ENCODE measurements at regions not wholly inside any gene's neighbourhood (a gene's known extent, or its start where the extent isn't known, plus 50 kb on each side); places are given as distances from the start of the nearest gene placed in this dataset.
"Not testable (repeated sequence)": the region's sequence is repeated elsewhere in the genome, so short reads cannot be mapped to it uniquely, and the experiment has no call there.

GRCh38 chr1:148377992-148378391 lies 105.1 kb downstream of the PPIAL4G start:
- 80 to 100% (median 87%) methylated on average over 1 to 2 of the region's 4 CpGs; no CpG with 5 or more reads in 6 of the 10 experiments for WGBS, 10 experiments

GRCh38 chr1:148377045-148377444 lies 106.1 kb downstream of the PPIAL4G start:
- in situ Hi-C loops (cut with MboI; ENCODE audit: low pct_unique_long_range_greater_than_20kb in 2 of 9, low sequenced_read_pairs in 9 of 9, unreplicated experiment in 9 of 9); H3K4me3 ChIP-seq; ATAC-seq (replicated peaks in 6 of 8); H3K4me1 ChIP-seq (replicated peaks in 1 of 2); H3K27ac ChIP-seq: not testable (repeated sequence)
- 0 to 83% (median 67%) methylated on average over 1 to 2 of the region's 2 CpGs; no CpG with 5 or more reads in 1 of the 10 experiments for WGBS, 10 experiments

More at GRCh38 chr1:148377992-148378391, 105.1 kb downstream of the PPIAL4G start:
- ATAC-seq (replicated peaks in 6 of 8); H3K27ac ChIP-seq; in situ Hi-C loops (cut with MboI; ENCODE audit: low pct_unique_long_range_greater_than_20kb in 2 of 9, low sequenced_read_pairs in 9 of 9, unreplicated experiment in 9 of 9); H3K4me1 ChIP-seq (replicated peaks in 1 of 2); H3K4me3 ChIP-seq: not testable (repeated sequence)

- WGBS, 10 experiments = 0 to 100% (median 89%) methylated on average over 1 to 3 of the region's 3 CpGs; no CpG with 5 or more reads in 3 of the 10 experiments
- in situ Hi-C loops (cut with MboI; ENCODE audit: low pct_unique_long_range_greater_than_20kb in 2 of 9, low sequenced_read_pairs in 9 of 9, unreplicated experiment in 9 of 9) = loop anchor here in 1 of 9 experiments (25.0 kb wide), 1 partner anchor 112 kb away; no protein-coding TSS in a partner anchor
- ATAC-seq (replicated peaks in 6 of 8) = no peak
These were observed 109.0 kb downstream of the PPIAL4G start for GRCh38 chr1:148374101-148374500.

GRCh38 chr1:148373192-148373925 lies 109.7 kb downstream of the PPIAL4G start:
- H3K4me1 ChIP-seq (replicated peaks in 1 of 2) = no peaks in the 10 kb centered on the region
- no peak overlapping the region for H3K27ac ChIP-seq
- no peak for ATAC-seq (replicated peaks in 6 of 8)
- no peak overlapping the region for H3K4me3 ChIP-seq
- 79 to 100% (median 87%) methylated on average over 1 to 8 of the region's 8 CpGs; no CpG with 5 or more reads in 1 of the 10 experiments for WGBS, 10 experiments
- in situ Hi-C loops (cut with MboI; ENCODE audit: low pct_unique_long_range_greater_than_20kb in 2 of 9, low sequenced_read_pairs in 9 of 9, unreplicated experiment in 9 of 9) = loop anchor here in 1 of 9 experiments (25.0 kb wide), 1 partner anchor 111 kb away; no protein-coding TSS in a partner anchor

More at GRCh38 chr1:148374101-148374500, 109.0 kb downstream of the PPIAL4G start:
- H3K4me3 ChIP-seq = no peak overlapping the region
- no peaks in the 10 kb centered on the region for H3K4me1 ChIP-seq (replicated peaks in 1 of 2)
- no peak overlapping the region for H3K27ac ChIP-seq

GRCh38 chr1:148372731-148373130 lies 110.4 kb downstream of the PPIAL4G start:
- 38 to 100% (median 88%) methylated on average over 1 to 3 of the region's 3 CpGs for WGBS, 10 experiments
- Histone ChIP-seq H3K4me3 (no peak overlapping the region), H3K4me1 (replicated peaks in 1 of 2) (no peaks in the 10 kb centered on the region), H3K27ac (no peak overlapping the region)
- in situ Hi-C loops (cut with MboI; ENCODE audit: low pct_unique_long_range_greater_than_20kb in 2 of 9, low sequenced_read_pairs in 9 of 9, unreplicated experiment in 9 of 9) = loop anchor here in 1 of 9 experiments (25.0 kb wide), 1 partner anchor 110 kb away; no protein-coding TSS in a partner anchor
- peak in 2 of 8 experiments; percentile 47 to 56 for ATAC-seq (replicated peaks in 6 of 8)

GRCh38 chr1:148372051-148372726 lies 110.9 kb downstream of the PPIAL4G start:
- peak in 3 of 8 experiments; percentile 6 to 32 (median 10) for ATAC-seq (replicated peaks in 6 of 8)
- WGBS, 10 experiments = 20 to 100% (median 82%) methylated on average over 1 to 2 of the region's 2 CpGs; no CpG with 5 or more reads in 2 of the 10 experiments

GRCh38 chr1:148371551-148371994 lies 111.5 kb downstream of the PPIAL4G start:
- peak; percentile 97 to 100 (median 100) for ATAC-seq (replicated peaks in 6 of 8)
- H3K4me3 ChIP-seq; H3K4me1 ChIP-seq (replicated peaks in 1 of 2); H3K27ac ChIP-seq: not testable (repeated sequence)
- 0 to 40% (median 15%) methylated on average over 1 to 4 of the region's 4 CpGs; no CpG with 5 or more reads in 6 of the 10 experiments for WGBS, 10 experiments
- in situ Hi-C loops (cut with MboI; ENCODE audit: low pct_unique_long_range_greater_than_20kb in 2 of 9, low sequenced_read_pairs in 9 of 9, unreplicated experiment in 9 of 9) = loop anchor here in 1 of 9 experiments (25.0 kb wide), 1 partner anchor 109 kb away; no protein-coding TSS in a partner anchor

More at GRCh38 chr1:148372051-148372726, 110.9 kb downstream of the PPIAL4G start:
- not testable (repeated sequence) for H3K4me3 ChIP-seq; H3K4me1 ChIP-seq (replicated peaks in 1 of 2); H3K27ac ChIP-seq
- in situ Hi-C loops (cut with MboI; ENCODE audit: low pct_unique_long_range_greater_than_20kb in 2 of 9, low sequenced_read_pairs in 9 of 9, unreplicated experiment in 9 of 9) = loop anchor here in 1 of 9 experiments (25.0 kb wide), 1 partner anchor 110 kb away; no protein-coding TSS in a partner anchor

- not testable (repeated sequence) for H3K27ac ChIP-seq; H3K4me3 ChIP-seq; H3K4me1 ChIP-seq (replicated peaks in 1 of 2); ATAC-seq (replicated peaks in 6 of 8)
- WGBS, 10 experiments = 80 to 100% (median 86%) methylated on average over 1 to 5 of the region's 5 CpGs; no CpG with 5 or more reads in 3 of the 10 experiments
- in situ Hi-C loops (cut with MboI; ENCODE audit: low pct_unique_long_range_greater_than_20kb in 2 of 9, low sequenced_read_pairs in 9 of 9, unreplicated experiment in 9 of 9) = loop anchor here in 1 of 9 experiments (25.0 kb wide), 1 partner anchor 108 kb away; no protein-coding TSS in a partner anchor
These were observed 112.4 kb downstream of the PPIAL4G start for GRCh38 chr1:148370661-148371060.

GRCh38 chr1:148367596-148367995 lies 115.5 kb downstream of the PPIAL4G start:
- Histone ChIP-seq H3K4me3 (no peak overlapping the region), H3K27ac (no peak overlapping the region), H3K4me1 (replicated peaks in 1 of 2) (no peaks in the 10 kb centered on the region)
- ATAC-seq (replicated peaks in 6 of 8) = no peak
- in situ Hi-C loops (cut with MboI; ENCODE audit: low pct_unique_long_range_greater_than_20kb in 2 of 9, low sequenced_read_pairs in 9 of 9, unreplicated experiment in 9 of 9) = loop anchor here in 1 of 9 experiments (25.0 kb wide), 1 partner anchor 105 kb away; no protein-coding TSS in a partner anchor
- 36 to 100% (median 88%) methylated on average over 1 to 3 of the region's 3 CpGs for WGBS, 10 experiments

GRCh38 chr1:148366136-148366753 lies 116.9 kb downstream of the PPIAL4G start:
- in situ Hi-C loops (cut with MboI; ENCODE audit: low pct_unique_long_range_greater_than_20kb in 2 of 9, low sequenced_read_pairs in 9 of 9, unreplicated experiment in 9 of 9) = loop anchor here in 1 of 9 experiments (25.0 kb wide), 1 partner anchor 104 kb away; no protein-coding TSS in a partner anchor
- H3K4me1 ChIP-seq (replicated peaks in 1 of 2); H3K27ac ChIP-seq; ATAC-seq (replicated peaks in 6 of 8); H3K4me3 ChIP-seq: not testable (repeated sequence)
- WGBS, 10 experiments = 0 to 92% (median 86%) methylated on average over 1 to 4 of the region's 5 CpGs; no CpG with 5 or more reads in 4 of the 10 experiments

GRCh38 chr1:148365151-148365550 lies 118.0 kb downstream of the PPIAL4G start:
- H3K4me1 ChIP-seq (replicated peaks in 1 of 2) = peaks cover 0 to 10% of the 10 kb centered on the region in 2 donors
- in situ Hi-C loops (cut with MboI; ENCODE audit: low pct_unique_long_range_greater_than_20kb in 2 of 9, low sequenced_read_pairs in 9 of 9, unreplicated experiment in 9 of 9) = loop anchor here in 1 of 9 experiments (25.0 kb wide), 1 partner anchor 103 kb away; no protein-coding TSS in a partner anchor
- H3K4me3 ChIP-seq; H3K27ac ChIP-seq; ATAC-seq (replicated peaks in 6 of 8): not testable (repeated sequence)
- WGBS, 10 experiments = 0 to 100% (median 85%) methylated on average over 1 to 2 of the region's 2 CpGs; no CpG with 5 or more reads in 4 of the 10 experiments

- in situ Hi-C loops (cut with MboI; ENCODE audit: low pct_unique_long_range_greater_than_20kb in 2 of 9, low sequenced_read_pairs in 9 of 9, unreplicated experiment in 9 of 9) = loop anchor here in 1 of 9 experiments (25.0 kb wide), 1 partner anchor 102 kb away; no protein-coding TSS in a partner anchor
- not testable (repeated sequence) for H3K4me3 ChIP-seq; H3K27ac ChIP-seq; ATAC-seq (replicated peaks in 6 of 8)
- WGBS, 10 experiments = 0 to 89% (median 79%) methylated on average over 1 to 3 of the region's 3 CpGs; no CpG with 5 or more reads in 1 of the 10 experiments
- peaks cover 0 to 10% of the 10 kb centered on the region in 2 donors for H3K4me1 ChIP-seq (replicated peaks in 1 of 2)
These were observed 119.1 kb downstream of the PPIAL4G start for GRCh38 chr1:148363979-148364378.

All from motor neuron (in vitro differentiated cells).